ENCODE measurements at regions not wholly inside any gene's neighbourhood (a gene's known extent, or its start where the extent isn't known, plus 50 kb on each side); places are given as distances from the start of the nearest gene placed in this dataset.

DNA sequence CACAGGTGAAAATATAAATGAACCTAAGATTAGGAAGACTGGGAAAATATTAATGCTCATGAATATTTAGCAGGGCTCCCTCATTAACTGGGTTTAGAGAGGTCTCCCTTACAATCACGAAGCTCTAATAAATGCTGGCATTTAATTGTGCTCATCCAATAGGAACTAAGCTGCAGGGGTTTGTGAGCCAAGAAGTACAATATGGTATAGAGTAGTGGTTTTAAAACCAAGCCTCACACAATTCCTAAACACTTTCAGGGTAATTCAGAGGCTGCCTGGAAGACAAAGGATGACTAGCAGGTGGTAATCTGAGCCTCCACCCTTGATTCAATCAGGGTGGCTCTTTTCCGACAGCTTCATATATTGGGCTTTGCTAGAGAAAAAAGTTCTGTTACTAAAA is 103.3 kb downstream of the GPAM start:
- DNase-seq, result no peak

DNA sequence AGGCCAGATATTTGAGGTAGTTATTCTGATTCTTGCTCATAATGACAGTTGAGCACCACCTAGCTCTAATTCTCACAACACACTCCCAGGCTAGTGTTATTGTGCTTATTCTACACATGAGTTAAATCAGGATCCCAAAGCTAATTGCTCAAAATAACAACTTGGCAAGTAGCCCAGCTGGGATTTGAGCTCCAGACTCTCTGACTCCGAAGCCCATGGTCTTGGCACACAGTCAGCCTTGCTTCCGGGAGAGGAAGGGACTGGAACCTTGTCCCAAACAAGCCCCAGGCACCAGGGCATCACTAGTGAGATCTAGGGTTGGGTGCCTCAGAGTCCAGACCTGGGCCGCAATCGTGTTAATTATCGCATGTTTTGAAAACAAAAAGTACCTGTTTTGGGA is 101.4 kb downstream of the GPAM start:
- DNase-seq, result no peak

DNA sequence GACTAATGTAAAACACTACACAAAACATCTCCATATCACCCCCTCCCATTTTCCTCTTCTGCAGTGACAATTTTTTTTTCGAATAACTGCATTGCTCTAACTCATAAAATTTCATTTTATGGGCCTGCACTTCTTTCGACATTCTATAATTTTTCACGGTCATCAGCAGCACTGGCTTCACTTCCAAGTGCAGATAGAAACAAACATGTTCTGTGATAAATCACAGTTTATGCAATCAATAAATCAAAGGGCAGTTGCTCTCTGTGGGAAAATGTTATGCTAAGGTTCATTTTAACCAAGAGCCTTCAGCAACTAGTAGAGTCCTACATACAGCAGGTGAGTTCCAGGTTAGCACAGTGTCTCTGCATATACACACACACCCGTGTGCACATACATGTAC is 100.1 kb downstream of the GPAM start:
- no peak for DNase-seq

GRCh38 chr10:112087953-112088456 is 95.6 kb downstream of the GPAM start:
- DNase-seq, result no peak

GRCh38 chr10:112091703-112092102 is 91.9 kb downstream of the GPAM start:
- no peak for DNase-seq

- no peak for DNase-seq
Measured at GRCh38 chr10:112092519-112092918, 91.0 kb downstream of the GPAM start.

DNA sequence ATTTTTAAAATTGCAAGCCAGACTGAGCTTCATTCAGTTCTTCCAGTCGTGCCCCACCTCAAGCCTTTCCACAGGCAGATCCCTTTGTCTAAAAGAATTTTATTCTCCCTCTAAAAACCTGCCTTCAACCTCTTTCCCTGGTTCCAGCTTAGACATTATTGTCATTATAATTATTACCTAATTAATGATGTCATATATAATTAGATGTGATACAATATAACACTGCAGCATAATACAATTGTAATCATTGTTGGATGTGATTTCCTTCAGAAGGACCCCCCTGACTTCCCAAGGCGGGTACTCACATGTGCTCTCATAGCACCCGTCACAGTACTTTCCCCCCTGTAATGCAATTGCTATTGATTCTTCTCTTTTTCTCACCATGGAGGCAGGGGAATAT is 88.6 kb downstream of the GPAM start:
- DNase-seq, result no peak

GRCh38 chr10:112095731-112096130 is 87.8 kb downstream of the GPAM start:
- no peak for DNase-seq

GRCh38 chr10:112098682-112099081 is 84.9 kb downstream of the GPAM start:
- DNase-seq, result no peak
